ENCODE measurements at regions not wholly inside any gene's neighbourhood (a gene's known extent, or its start where the extent isn't known, plus 50 kb on each side); places are given as distances from the start of the nearest gene placed in this dataset.
"Not testable (repeated sequence)": the region's sequence is repeated elsewhere in the genome, so short reads cannot be mapped to it uniquely, and the experiment has no call there.

GRCh38 chr16:5154006-5154405, 56.4 kb upstream of the EEF2KMT start:
- not testable (repeated sequence) for DNase-seq

GRCh38 chr16:5151409-5151808, 53.8 kb upstream of the EEF2KMT start:
- DNase-seq, result not testable (repeated sequence)
